ENCODE measurements at regions not wholly inside any gene's neighbourhood (a gene's known extent, or its start where the extent isn't known, plus 50 kb on each side); places are given as distances from the start of the nearest gene placed in this dataset.

GRCh38 chr11:15783619-15784018 lies 572.7 kb downstream of the SOX6 start:
- no peak for TF ChIP-seq EZH2phosphoT487 (IDR thresholded peaks at IDR 0.05; ENCODE audit: borderline replicate concordance)
- TF ChIP-seq POLR2A (IDR thresholded peaks at IDR 0.05; ENCODE audit: borderline replicate concordance, extremely low read depth, insufficient read depth, insufficient read length): no peak
- TF ChIP-seq CTCF (IDR thresholded peaks at IDR 0.05 in 2 of 3, conservative IDR thresholded peaks at IDR 0.05 in 1 of 3; ENCODE audit: borderline replicate concordance in 1 of 3, insufficient read depth in 1 of 3, low read depth in 2 of 3, low read length in 2 of 3): no peak
- TF ChIP-seq, protein P1, sequence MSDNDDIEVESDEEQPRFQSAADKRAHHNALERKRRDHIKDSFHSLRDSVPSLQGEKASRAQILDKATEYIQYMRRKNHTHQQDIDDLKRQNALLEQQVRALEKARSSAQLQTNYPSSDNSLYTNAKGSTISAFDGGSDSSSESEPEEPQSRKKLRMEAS (IDR thresholded peaks at IDR 0.05): no peak
- TF ChIP-seq EZH2 (IDR thresholded peaks at IDR 0.05): no peak
- TF ChIP-seq POLR2AphosphoS5 (IDR thresholded peaks at IDR 0.05; ENCODE audit: low read depth, low read length): no peak

All from HCT116 (cell line).